ENCODE measurements at regions not wholly inside any gene's neighbourhood (a gene's known extent, or its start where the extent isn't known, plus 50 kb on each side); places are given as distances from the start of the nearest gene placed in this dataset.
A peak's percentile ranks its signal among the peaks of the same experiment; 100 is the strongest.

DNA sequence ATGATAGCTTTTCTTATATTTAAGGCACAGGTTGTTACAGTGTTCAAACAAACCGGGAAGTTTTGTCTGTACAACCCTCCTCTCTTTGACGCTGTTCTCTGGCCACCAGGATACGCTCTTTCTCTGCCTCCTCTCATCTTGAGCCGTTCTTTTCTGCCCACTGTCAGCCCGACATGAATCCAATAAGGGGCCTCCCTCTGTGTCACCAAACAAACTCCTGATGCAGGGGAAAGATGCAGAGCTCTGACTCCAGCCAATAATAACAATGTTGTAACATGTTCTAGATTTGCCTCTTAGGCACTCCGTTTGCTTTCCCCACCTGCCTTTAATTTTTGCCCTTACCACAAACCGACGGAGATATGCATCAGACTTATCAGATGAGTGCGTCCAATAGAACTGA lies 449.3 kb downstream of the SLC4A3 start:
- H3K4me1 Mint-ChIP-seq, result peaks cover 44% of the 10 kb centered on the region
- TF ChIP-seq ZNF232 (CRISPR knock-in tag; IDR thresholded peaks at IDR 0.05) (no peak), CREM (CRISPR knock-in tag; IDR thresholded peaks at IDR 0.05) (no peak), ZNF416 (CRISPR knock-in tag; IDR thresholded peaks at IDR 0.05) (no peak), NFATC4 (CRISPR knock-in tag; IDR thresholded peaks at IDR 0.05) (no peak), NFYB (CRISPR knock-in tag; conservative IDR thresholded peaks at IDR 0.05; ENCODE audit: low read depth) (no peak), SP1 (CRISPR knock-in tag; conservative IDR thresholded peaks at IDR 0.05) (no peak), ZNF219 (CRISPR knock-in tag; IDR thresholded peaks at IDR 0.05; ENCODE audit: borderline replicate concordance) (no peak), NFE2L1 (CRISPR knock-in tag; IDR thresholded peaks at IDR 0.05) (no peak), ZNF396 (CRISPR knock-in tag; IDR thresholded peaks at IDR 0.05; ENCODE audit: borderline replicate concordance) (no peak), JUN (CRISPR knock-in tag; IDR thresholded peaks at IDR 0.05) (no peak)
- TF ChIP-seq, protein P1, sequence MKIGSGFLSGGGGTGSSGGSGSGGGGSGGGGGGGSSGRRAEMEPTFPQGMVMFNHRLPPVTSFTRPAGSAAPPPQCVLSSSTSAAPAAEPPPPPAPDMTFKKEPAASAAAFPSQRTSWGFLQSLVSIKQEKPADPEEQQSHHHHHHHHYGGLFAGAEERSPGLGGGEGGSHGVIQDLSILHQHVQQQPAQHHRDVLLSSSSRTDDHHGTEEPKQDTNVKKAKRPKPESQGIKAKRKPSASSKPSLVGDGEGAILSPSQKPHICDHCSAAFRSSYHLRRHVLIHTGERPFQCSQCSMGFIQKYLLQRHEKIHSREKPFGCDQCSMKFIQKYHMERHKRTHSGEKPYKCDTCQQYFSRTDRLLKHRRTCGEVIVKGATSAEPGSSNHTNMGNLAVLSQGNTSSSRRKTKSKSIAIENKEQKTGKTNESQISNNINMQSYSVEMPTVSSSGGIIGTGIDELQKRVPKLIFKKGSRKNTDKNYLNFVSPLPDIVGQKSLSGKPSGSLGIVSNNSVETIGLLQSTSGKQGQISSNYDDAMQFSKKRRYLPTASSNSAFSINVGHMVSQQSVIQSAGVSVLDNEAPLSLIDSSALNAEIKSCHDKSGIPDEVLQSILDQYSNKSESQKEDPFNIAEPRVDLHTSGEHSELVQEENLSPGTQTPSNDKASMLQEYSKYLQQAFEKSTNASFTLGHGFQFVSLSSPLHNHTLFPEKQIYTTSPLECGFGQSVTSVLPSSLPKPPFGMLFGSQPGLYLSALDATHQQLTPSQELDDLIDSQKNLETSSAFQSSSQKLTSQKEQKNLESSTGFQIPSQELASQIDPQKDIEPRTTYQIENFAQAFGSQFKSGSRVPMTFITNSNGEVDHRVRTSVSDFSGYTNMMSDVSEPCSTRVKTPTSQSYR (CRISPR knock-in tag; IDR thresholded peaks at IDR 0.05), result no peak
- TF ChIP-seq, protein P2, sequence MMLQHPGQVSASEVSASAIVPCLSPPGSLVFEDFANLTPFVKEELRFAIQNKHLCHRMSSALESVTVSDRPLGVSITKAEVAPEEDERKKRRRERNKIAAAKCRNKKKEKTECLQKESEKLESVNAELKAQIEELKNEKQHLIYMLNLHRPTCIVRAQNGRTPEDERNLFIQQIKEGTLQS (CRISPR knock-in tag; conservative IDR thresholded peaks at IDR 0.05), result no peak
- TF ChIP-seq, protein P3, sequence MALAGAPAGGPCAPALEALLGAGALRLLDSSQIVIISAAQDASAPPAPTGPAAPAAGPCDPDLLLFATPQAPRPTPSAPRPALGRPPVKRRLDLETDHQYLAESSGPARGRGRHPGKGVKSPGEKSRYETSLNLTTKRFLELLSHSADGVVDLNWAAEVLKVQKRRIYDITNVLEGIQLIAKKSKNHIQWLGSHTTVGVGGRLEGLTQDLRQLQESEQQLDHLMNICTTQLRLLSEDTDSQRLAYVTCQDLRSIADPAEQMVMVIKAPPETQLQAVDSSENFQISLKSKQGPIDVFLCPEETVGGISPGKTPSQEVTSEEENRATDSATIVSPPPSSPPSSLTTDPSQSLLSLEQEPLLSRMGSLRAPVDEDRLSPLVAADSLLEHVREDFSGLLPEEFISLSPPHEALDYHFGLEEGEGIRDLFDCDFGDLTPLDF (CRISPR knock-in tag; IDR thresholded peaks at IDR 0.05), result no peak
- TF ChIP-seq, protein P4, sequence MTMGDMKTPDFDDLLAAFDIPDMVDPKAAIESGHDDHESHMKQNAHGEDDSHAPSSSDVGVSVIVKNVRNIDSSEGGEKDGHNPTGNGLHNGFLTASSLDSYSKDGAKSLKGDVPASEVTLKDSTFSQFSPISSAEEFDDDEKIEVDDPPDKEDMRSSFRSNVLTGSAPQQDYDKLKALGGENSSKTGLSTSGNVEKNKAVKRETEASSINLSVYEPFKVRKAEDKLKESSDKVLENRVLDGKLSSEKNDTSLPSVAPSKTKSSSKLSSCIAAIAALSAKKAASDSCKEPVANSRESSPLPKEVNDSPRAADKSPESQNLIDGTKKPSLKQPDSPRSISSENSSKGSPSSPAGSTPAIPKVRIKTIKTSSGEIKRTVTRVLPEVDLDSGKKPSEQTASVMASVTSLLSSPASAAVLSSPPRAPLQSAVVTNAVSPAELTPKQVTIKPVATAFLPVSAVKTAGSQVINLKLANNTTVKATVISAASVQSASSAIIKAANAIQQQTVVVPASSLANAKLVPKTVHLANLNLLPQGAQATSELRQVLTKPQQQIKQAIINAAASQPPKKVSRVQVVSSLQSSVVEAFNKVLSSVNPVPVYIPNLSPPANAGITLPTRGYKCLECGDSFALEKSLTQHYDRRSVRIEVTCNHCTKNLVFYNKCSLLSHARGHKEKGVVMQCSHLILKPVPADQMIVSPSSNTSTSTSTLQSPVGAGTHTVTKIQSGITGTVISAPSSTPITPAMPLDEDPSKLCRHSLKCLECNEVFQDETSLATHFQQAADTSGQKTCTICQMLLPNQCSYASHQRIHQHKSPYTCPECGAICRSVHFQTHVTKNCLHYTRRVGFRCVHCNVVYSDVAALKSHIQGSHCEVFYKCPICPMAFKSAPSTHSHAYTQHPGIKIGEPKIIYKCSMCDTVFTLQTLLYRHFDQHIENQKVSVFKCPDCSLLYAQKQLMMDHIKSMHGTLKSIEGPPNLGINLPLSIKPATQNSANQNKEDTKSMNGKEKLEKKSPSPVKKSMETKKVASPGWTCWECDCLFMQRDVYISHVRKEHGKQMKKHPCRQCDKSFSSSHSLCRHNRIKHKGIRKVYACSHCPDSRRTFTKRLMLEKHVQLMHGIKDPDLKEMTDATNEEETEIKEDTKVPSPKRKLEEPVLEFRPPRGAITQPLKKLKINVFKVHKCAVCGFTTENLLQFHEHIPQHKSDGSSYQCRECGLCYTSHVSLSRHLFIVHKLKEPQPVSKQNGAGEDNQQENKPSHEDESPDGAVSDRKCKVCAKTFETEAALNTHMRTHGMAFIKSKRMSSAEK (CRISPR knock-in tag; IDR thresholded peaks at IDR 0.05; ENCODE audit: borderline replicate concordance), result no peak
- TF ChIP-seq, protein P5, sequence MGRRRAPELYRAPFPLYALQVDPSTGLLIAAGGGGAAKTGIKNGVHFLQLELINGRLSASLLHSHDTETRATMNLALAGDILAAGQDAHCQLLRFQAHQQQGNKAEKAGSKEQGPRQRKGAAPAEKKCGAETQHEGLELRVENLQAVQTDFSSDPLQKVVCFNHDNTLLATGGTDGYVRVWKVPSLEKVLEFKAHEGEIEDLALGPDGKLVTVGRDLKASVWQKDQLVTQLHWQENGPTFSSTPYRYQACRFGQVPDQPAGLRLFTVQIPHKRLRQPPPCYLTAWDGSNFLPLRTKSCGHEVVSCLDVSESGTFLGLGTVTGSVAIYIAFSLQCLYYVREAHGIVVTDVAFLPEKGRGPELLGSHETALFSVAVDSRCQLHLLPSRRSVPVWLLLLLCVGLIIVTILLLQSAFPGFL (CRISPR knock-in tag; IDR thresholded peaks at IDR 0.05; ENCODE audit: borderline replicate concordance), result no peak
- TF ChIP-seq, protein P6, sequence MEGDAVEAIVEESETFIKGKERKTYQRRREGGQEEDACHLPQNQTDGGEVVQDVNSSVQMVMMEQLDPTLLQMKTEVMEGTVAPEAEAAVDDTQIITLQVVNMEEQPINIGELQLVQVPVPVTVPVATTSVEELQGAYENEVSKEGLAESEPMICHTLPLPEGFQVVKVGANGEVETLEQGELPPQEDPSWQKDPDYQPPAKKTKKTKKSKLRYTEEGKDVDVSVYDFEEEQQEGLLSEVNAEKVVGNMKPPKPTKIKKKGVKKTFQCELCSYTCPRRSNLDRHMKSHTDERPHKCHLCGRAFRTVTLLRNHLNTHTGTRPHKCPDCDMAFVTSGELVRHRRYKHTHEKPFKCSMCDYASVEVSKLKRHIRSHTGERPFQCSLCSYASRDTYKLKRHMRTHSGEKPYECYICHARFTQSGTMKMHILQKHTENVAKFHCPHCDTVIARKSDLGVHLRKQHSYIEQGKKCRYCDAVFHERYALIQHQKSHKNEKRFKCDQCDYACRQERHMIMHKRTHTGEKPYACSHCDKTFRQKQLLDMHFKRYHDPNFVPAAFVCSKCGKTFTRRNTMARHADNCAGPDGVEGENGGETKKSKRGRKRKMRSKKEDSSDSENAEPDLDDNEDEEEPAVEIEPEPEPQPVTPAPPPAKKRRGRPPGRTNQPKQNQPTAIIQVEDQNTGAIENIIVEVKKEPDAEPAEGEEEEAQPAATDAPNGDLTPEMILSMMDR (IDR thresholded peaks at IDR 0.05), result no peak
- TF ChIP-seq, protein P7, sequence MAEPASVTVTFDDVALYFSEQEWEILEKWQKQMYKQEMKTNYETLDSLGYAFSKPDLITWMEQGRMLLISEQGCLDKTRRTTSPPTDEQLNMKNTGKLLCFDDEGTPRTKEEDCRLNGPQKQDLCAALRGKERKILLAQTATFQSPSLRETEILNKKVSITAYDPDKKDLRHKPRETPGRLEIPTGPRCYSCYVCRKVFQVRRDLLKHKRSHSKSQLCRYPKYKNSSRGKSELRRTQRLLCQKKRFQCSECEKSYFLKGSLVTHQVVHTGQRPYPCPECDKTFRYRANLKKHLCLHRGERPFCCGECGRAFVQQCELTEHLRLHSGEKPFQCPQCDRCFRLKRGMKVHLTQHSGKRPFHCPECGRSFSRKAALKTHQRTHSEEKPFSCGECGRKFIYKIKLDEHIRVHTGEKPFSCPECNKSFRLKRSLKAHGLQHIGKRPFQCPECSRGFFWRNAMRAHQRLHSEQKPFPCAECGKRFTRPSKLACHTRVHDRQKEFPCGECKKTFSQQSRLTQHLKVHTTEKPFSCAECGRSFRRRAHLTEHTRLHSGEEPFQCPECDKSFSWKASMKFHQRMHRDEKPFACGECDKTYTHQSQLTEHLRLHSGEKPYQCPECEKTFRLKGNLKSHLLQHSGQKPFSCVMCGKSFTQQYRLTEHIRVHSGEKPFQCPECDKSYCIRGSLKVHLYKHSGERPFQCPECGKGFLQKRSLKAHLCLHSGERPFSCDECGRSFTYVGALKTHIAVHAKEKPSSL (CRISPR knock-in tag; conservative IDR thresholded peaks at IDR 0.05), result no peak
- TF ChIP-seq, protein P8, sequence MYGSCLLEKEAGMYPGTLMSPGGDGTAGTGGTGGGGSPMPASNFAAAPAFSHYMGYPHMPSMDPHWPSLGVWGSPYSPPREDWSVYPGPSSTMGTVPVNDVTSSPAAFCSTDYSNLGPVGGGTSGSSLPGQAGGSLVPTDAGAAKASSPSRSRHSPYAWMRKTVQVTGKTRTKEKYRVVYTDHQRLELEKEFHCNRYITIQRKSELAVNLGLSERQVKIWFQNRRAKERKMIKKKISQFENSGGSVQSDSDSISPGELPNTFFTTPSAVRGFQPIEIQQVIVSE (CRISPR knock-in tag; IDR thresholded peaks at IDR 0.05; ENCODE audit: borderline replicate concordance), result no peak
- H3K36me3 Mint-ChIP-seq, result no peaks in the 10 kb centered on the region
- CTCF ChIA-PET, result interaction anchor here (1.1 kb wide), 1 partner anchor 79 kb away, joined by 3 read pairs; no protein-coding TSS in a partner anchor
- peak; percentile 50 for ATAC-seq
- no peaks in the 10 kb centered on the region; the same call in 1 of the 2 replicates for H3K27me3 Mint-ChIP-seq (ENCODE audit: low read depth)
- no peak overlapping the region for H3K27ac Mint-ChIP-seq
- no peak for DNase-seq (ENCODE audit: low spot score)
- H3K4me3 Mint-ChIP-seq, result no peak overlapping the region
- no peaks in the 10 kb centered on the region for H3K9me3 Mint-ChIP-seq
- POLR2A ChIA-PET, result no interaction called here

Measured in WTC11 (cell line).